Adrenal gland (tissue), 5 donors: ENCODE measurements at regions not wholly inside any gene's neighbourhood (a gene's known extent, or its start where the extent isn't known, plus 50 kb on each side); places are given as distances from the start of the nearest gene placed in this dataset.

Experiments used
- CTCF ChIP-seq, 6 experiments: fragments of 450-650 bp in 4 of 6; fragments of 200-600 bp in 2 of 6; sonication (generic) in 1 of 6; IDR thresholded peaks; 1 replicate in 5 of 6; 2 replicates in 1 of 6; pipeline versions ENCODE4 v1.5.1 to v1.8.0; 2016 to 2021; ENCODE audit warnings: antibody characterized with exemption in 6 of 6, mild to moderate bottlenecking in 2 of 6, moderate library complexity in 1 of 6
- POLR2A ChIP-seq, 2 donors: fragments of 450-650 bp; IDR thresholded peaks; one replicate each; pipeline ENCODE4 v1.6.1; 2017; ENCODE audit warnings: antibody characterized with exemption in 2 of 2, mild to moderate bottlenecking in 2 of 2, moderate library complexity in 1 of 2
- donor health status: DM: no; HTN: no; CAD: no.

DNA sequence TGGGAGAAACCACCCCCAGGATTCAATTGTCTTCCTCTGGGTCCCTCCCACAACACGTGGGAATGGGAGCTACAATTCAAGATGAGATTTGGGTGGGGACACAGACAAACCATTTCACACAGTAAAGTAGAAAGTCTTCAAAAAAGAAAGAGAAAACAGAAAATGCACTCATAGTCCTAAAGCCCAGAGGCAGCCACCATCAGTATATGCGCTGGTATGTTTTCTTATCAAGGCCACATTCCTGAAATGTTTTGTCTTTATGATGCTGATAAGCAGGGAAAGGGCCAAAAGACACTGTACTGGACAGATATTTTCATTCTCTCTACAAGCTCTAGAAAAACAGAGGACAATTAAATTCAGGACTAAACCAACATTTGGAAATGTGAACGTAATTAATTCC is 375.8 kb upstream of the TSHZ3 start:
- TF ChIP-seq CTCF (IDR thresholded peaks at IDR 0.05) (no peak), POLR2A (IDR thresholded peaks at IDR 0.05) (no peak)
